AG10803 (cell line): ENCODE measurements at regions not wholly inside any gene's neighbourhood (a gene's known extent, or its start where the extent isn't known, plus 50 kb on each side); places are given as distances from the start of the nearest gene placed in this dataset.

Source experiments
- DNase-seq: peaks from one replicate; pipeline ENCODE4 v3.0.0; 2010; ENCODE audit warnings: low read depth
- H3K4me3 ChIP-seq: 2 replicates; pipeline ENCODE4 v1.5.1; 2011; ENCODE audit warnings: mild to moderate bottlenecking, low read length, control low read depth
- TF ChIP-seq, protein P1 (sequence below): conservative IDR thresholded peaks from 2 replicates; pipeline ENCODE4 v1.5.1; 2011; ENCODE audit warnings: mild to moderate bottlenecking, low read length, control low read depth, inconsistent platforms

DNA sequence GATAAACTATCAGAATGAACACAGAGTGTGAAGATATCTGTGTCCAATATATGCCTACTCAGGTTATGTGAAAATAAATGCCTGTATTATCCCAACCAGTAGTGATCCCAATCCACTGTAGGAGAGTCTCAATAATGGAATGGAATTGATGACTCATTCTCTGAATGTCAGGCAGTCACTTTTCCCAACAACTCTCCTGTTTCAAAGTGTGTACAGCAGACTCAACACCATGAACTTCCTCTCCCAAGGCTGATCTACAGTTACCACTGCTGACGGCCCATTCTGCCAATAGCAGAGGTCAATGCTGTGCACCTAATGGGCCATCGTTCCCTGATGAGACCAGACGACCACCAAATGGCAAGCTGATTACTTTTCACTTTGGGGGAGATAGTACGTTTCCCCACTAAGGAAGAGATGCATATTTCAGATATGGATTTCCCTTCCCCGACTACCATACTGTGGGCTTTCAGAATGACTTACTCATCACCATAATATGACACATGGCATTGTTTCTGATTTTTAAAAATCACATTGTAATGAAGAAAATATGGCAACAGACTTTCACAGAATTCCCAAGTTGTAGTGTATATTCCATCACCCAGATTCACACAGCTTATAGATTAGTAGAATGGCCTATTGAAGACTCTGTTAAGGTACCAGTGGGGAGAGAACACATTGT, 601.7 kb upstream of the VRK2 start:
- TF ChIP-seq, protein P1, sequence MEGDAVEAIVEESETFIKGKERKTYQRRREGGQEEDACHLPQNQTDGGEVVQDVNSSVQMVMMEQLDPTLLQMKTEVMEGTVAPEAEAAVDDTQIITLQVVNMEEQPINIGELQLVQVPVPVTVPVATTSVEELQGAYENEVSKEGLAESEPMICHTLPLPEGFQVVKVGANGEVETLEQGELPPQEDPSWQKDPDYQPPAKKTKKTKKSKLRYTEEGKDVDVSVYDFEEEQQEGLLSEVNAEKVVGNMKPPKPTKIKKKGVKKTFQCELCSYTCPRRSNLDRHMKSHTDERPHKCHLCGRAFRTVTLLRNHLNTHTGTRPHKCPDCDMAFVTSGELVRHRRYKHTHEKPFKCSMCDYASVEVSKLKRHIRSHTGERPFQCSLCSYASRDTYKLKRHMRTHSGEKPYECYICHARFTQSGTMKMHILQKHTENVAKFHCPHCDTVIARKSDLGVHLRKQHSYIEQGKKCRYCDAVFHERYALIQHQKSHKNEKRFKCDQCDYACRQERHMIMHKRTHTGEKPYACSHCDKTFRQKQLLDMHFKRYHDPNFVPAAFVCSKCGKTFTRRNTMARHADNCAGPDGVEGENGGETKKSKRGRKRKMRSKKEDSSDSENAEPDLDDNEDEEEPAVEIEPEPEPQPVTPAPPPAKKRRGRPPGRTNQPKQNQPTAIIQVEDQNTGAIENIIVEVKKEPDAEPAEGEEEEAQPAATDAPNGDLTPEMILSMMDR: no peak
- DNase-seq: no peak
- H3K4me3 ChIP-seq: no peak overlapping the region

DNA sequence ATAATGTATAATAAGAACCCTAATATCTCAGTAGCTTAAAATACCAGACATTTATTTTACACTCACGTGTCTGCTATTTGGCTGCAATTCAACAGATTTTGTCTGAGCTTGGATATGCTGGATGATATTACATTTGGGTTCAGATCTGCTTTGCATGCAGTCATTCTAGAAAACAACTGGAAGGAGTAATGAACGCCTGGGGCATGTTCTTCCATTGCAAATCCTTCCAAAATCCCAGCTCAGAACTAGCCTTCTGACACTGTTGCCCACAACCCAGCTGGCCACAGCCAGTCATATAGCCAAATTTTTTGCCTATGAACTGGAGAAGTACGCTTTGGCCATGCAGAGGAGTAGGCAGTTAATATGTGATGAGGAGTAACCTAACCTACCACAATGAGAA, 597.8 kb upstream of the VRK2 start:
- H3K4me3 ChIP-seq: no peak overlapping the region
- no peak for DNase-seq
- TF ChIP-seq, protein P1: no peak

DNA sequence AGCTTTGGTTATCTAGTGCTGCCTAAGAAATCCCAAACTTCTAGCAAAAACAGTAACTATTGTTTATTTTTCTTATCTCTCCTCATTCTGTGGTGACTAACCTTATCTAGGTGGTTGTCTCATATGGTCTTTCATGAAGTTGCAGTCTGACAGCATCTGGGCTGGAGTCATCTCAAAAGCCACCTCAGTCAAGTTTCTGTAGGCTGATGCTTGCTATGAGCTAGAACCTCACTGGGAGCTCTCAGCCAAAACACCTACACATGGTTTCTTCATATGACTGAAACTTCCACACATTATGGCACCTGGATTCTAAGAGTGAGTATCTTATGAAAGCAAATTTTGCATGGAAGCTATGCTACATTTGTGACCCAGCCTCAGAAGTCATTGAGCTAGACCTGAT, 596.4 kb upstream of the VRK2 start:
- no peak for DNase-seq
- H3K4me3 ChIP-seq: no peak overlapping the region
- TF ChIP-seq, protein P1: no peak

DNA sequence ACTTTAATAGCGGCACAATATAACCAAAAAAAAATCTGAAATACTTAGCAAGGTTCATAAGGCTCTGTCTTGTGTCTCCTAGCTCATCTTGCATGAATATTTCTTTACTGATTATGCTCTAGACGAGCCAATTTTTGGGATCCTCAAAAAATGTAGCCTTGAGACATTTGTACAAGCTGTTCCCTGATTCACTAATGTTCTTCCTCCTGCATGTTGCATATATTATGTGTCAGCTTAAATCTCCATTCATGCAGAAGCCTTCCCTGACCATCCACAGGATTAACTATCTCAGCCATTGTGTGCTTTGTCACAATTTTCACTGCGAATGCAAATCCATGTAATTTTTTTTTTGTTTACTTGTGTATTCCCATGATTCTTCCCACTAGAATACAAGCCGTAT, 594.0 kb upstream of the VRK2 start:
- no peak for DNase-seq
- TF ChIP-seq, protein P1: no peak
- H3K4me3 ChIP-seq: no peak overlapping the region

DNA sequence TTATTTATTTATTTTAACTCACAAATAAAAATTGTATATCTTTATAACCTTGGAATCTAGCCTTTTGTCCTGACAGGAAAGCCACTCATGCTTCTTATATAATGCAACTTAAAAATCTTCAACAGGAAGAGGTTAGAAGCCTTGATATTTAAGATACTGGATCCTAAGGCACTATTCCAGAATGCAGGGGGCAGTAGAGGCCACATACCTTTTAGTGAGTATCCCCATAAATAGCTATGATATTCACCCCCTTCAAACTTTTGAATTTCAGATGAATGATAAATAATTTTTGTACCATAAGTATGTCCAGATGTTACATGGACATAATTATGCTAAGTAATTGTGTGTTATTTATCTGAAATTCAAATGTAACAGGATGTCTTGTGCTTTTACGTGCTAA, 592.7 kb upstream of the VRK2 start:
- TF ChIP-seq, protein P1: no peak
- H3K4me3 ChIP-seq: no peak overlapping the region
- no peak for DNase-seq

DNA sequence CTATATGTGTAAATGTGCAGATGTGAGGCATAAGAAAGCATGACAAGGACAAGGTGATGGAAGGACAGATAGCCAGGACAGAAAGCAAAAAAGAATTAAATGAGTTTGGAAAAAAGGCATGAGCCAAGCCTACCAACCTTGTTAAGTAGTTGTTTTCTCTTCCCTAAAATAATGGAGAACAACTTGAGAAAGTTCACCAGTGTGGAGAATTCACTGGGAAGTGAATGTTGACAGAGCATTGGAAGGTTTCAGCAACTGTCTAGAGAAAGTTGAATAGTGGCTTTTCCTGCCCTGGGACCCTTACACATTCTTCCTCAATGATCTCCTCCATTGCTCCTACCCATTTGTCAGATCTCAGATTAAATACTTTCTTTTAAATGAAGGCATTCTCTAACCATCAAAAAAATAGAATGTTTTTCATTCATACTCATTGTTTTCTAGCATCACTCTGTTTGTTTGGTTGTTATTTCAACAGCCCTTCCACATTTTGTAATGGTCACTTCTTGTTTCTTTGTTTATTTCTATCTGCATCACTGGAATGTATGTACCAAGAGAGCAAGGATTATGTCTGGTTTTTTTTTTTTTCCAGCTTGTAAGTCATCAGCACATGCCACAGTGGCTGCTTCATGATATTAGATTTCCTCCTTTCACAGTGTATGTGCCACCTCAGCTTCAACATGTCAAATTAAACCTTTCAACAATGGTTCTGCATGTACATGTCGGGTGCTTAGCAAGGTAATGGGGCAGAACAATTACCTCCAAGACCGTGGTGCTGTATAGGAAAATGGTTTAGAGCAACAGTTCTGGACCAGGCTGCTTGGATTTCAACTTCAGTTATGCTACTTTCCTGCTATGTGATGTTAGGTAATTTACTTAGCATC, 586.0 kb upstream of the VRK2 start:
- TF ChIP-seq, protein P1: no peak
- H3K4me3 ChIP-seq: no peak overlapping the region
- no peak for DNase-seq

DNA sequence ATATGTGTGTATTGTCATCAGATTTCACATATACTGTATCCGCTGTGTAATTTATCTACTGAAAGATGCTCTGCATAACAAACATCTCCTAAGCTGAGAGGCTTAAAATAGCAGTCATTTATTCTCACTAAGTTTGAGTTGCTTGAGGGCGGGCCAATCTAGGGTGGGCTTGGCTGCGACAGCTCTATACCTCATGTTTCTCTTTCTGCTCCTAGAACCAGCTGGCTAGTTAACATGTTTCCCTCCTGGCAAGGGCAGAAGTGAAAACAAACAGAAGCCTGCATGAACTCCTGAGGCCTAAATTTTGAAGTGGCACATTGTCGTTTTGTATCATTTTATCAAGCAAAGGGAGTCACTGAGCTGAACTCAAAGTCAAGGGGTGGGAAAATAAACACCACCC, 585.0 kb upstream of the VRK2 start:
- TF ChIP-seq, protein P1: no peak
- H3K4me3 ChIP-seq: no peak overlapping the region
- DNase-seq: no peak
